ENCODE measurements at regions not wholly inside any gene's neighbourhood (a gene's known extent, or its start where the extent isn't known, plus 50 kb on each side); places are given as distances from the start of the nearest gene placed in this dataset.

GRCh38 chr3:65017359-65017758 is 329.6 kb upstream of the ADAMTS9 start:
- H3K4me3 ChIP-seq (ENCODE audit: low read depth in 2 of 2, low read length in 1 of 2) = no peak overlapping the region
- H3F3A ChIP-seq (replicated peaks; ENCODE audit: insufficient read depth) = no peaks in the 10 kb centered on the region
- H3K27ac ChIP-seq (ENCODE audit: low read depth in 2 of 2, low read length in 1 of 2) = no peak overlapping the region
- no peaks in the 10 kb centered on the region for H3K36me3 ChIP-seq (replicated peaks in 1 of 2; ENCODE audit: control insufficient read depth in 1 of 2, insufficient read depth in 2 of 2, low read length in 1 of 2)
- 82% methylated on average over 1 of the region's 1 CpG for WGBS (ENCODE audit: low lambda C conversion rate)
- ChIA-PET CTCF (no interaction called here), POLR2A (no interaction called here)
- H3K4me2 ChIP-seq = no peak overlapping the region
- H3K4me1 ChIP-seq (ENCODE audit: control insufficient read depth in 1 of 2, insufficient read depth in 2 of 2, low read depth in 1 of 2, low read length in 1 of 2) = peaks cover 0 to 11% of the 10 kb centered on the region in 2 experiments; a peak in 2 of 4 replicates
- H3K27me3 ChIP-seq (ENCODE audit: insufficient read depth) = no peaks in the 10 kb centered on the region
- H3K9me3 ChIP-seq = no peaks in the 10 kb centered on the region
- DNase-seq = no peak
- no peaks in the 10 kb centered on the region for H3K9me2 ChIP-seq
- no peaks in the 10 kb centered on the region for H4K20me1 ChIP-seq (ENCODE audit: insufficient read depth)
- TF ChIP-seq RCOR1 (IDR thresholded peaks at IDR 0.05; ENCODE audit: low read length) = no peak
- TF ChIP-seq, protein P1, sequence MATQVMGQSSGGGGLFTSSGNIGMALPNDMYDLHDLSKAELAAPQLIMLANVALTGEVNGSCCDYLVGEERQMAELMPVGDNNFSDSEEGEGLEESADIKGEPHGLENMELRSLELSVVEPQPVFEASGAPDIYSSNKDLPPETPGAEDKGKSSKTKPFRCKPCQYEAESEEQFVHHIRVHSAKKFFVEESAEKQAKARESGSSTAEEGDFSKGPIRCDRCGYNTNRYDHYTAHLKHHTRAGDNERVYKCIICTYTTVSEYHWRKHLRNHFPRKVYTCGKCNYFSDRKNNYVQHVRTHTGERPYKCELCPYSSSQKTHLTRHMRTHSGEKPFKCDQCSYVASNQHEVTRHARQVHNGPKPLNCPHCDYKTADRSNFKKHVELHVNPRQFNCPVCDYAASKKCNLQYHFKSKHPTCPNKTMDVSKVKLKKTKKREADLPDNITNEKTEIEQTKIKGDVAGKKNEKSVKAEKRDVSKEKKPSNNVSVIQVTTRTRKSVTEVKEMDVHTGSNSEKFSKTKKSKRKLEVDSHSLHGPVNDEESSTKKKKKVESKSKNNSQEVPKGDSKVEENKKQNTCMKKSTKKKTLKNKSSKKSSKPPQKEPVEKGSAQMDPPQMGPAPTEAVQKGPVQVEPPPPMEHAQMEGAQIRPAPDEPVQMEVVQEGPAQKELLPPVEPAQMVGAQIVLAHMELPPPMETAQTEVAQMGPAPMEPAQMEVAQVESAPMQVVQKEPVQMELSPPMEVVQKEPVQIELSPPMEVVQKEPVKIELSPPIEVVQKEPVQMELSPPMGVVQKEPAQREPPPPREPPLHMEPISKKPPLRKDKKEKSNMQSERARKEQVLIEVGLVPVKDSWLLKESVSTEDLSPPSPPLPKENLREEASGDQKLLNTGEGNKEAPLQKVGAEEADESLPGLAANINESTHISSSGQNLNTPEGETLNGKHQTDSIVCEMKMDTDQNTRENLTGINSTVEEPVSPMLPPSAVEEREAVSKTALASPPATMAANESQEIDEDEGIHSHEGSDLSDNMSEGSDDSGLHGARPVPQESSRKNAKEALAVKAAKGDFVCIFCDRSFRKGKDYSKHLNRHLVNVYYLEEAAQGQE (IDR thresholded peaks at IDR 0.05; ENCODE audit: low read depth, low read length) = no peak
- TF ChIP-seq RFX5 (IDR thresholded peaks at IDR 0.05; ENCODE audit: low read length) = no peak
- no peak for TF ChIP-seq TAF1 (IDR thresholded peaks at IDR 0.05; ENCODE audit: borderline replicate concordance, low read depth, low read length)
- TF ChIP-seq, protein P2, sequence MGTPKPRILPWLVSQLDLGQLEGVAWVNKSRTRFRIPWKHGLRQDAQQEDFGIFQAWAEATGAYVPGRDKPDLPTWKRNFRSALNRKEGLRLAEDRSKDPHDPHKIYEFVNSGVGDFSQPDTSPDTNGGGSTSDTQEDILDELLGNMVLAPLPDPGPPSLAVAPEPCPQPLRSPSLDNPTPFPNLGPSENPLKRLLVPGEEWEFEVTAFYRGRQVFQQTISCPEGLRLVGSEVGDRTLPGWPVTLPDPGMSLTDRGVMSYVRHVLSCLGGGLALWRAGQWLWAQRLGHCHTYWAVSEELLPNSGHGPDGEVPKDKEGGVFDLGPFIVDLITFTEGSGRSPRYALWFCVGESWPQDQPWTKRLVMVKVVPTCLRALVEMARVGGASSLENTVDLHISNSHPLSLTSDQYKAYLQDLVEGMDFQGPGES (IDR thresholded peaks at IDR 0.05; ENCODE audit: low read depth, low read length) = no peak
- TF ChIP-seq EP300 (IDR thresholded peaks at IDR 0.05; ENCODE audit: borderline replicate concordance in 1 of 2, low read depth in 1 of 2, low read length in 1 of 2) = no peak
- TF ChIP-seq NFIC (IDR thresholded peaks at IDR 0.05; ENCODE audit: borderline replicate concordance) = no peak
- no peak for TF ChIP-seq PBX3 (IDR thresholded peaks at IDR 0.05)
- no peak for TF ChIP-seq MEF2A (IDR thresholded peaks at IDR 0.05; ENCODE audit: borderline replicate concordance, low read depth)
- no peak for TF ChIP-seq EZH2phosphoT487 (IDR thresholded peaks at IDR 0.05; ENCODE audit: borderline replicate concordance, low read depth)
- TF ChIP-seq RAD21 (IDR thresholded peaks at IDR 0.05; ENCODE audit: low read length) = no peak
- no peak for TF ChIP-seq USF2 (IDR thresholded peaks at IDR 0.05; ENCODE audit: borderline replicate concordance, low read depth, low read length)
- no peak for TF ChIP-seq CHD2 (IDR thresholded peaks at IDR 0.05; ENCODE audit: low read length, partially characterized antibody)
- no peak for TF ChIP-seq FOXM1 (IDR thresholded peaks at IDR 0.05; ENCODE audit: low read depth)
- no peak for TF ChIP-seq SMC3 (IDR thresholded peaks at IDR 0.05; ENCODE audit: low read depth, low read length)
- TF ChIP-seq FOXJ3 (CRISPR knock-in tag; IDR thresholded peaks at IDR 0.05) = no peak
- no peak for TF ChIP-seq FOSL2 (IDR thresholded peaks at IDR 0.05; ENCODE audit: borderline replicate concordance, low read depth)
- TF ChIP-seq, protein P3, sequence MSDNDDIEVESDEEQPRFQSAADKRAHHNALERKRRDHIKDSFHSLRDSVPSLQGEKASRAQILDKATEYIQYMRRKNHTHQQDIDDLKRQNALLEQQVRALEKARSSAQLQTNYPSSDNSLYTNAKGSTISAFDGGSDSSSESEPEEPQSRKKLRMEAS (IDR thresholded peaks at IDR 0.05; ENCODE audit: low read depth) = no peak
- no peaks in the 10 kb centered on the region for H3K79me2 ChIP-seq (ENCODE audit: insufficient read depth)
- H2AFZ ChIP-seq (ENCODE audit: low read depth) = no peak overlapping the region
- H3K9ac ChIP-seq = no peak overlapping the region
